ENCODE measurements at regions not wholly inside any gene's neighbourhood (a gene's known extent, or its start where the extent isn't known, plus 50 kb on each side); places are given as distances from the start of the nearest gene placed in this dataset.

- H3K4me3 ChIP-seq (ENCODE audit: low read depth, low read length) = no peak overlapping the region
- DNase-seq (ENCODE audit: low read depth) = no peak
- TF ChIP-seq CTCF (conservative IDR thresholded peaks at IDR 0.05; ENCODE audit: low read depth, low read length) = no peak
Measured at GRCh38 chr16:79430191-79430678, 170.3 kb downstream of the MAF start.

- DNase-seq (ENCODE audit: low read depth) = no peak
- no peak overlapping the region for H3K4me3 ChIP-seq (ENCODE audit: low read depth, low read length)
- no peak for TF ChIP-seq CTCF (conservative IDR thresholded peaks at IDR 0.05; ENCODE audit: low read depth, low read length)
Measured at GRCh38 chr16:79429381-79430190, 171.0 kb downstream of the MAF start.

- DNase-seq (ENCODE audit: low read depth) = no peak
- no peak for TF ChIP-seq CTCF (conservative IDR thresholded peaks at IDR 0.05; ENCODE audit: low read depth, low read length)
- H3K4me3 ChIP-seq (ENCODE audit: low read depth, low read length) = no peak overlapping the region
Measured at GRCh38 chr16:79426663-79427062, 173.9 kb downstream of the MAF start.

- TF ChIP-seq CTCF (conservative IDR thresholded peaks at IDR 0.05; ENCODE audit: low read depth, low read length) = no peak
- no peak overlapping the region for H3K4me3 ChIP-seq (ENCODE audit: low read depth, low read length)
- DNase-seq (ENCODE audit: low read depth) = no peak
Measured at GRCh38 chr16:79422064-79422463, 178.5 kb downstream of the MAF start.

GRCh38 chr16:79421126-79421525 is 179.4 kb downstream of the MAF start:
- no peak overlapping the region for H3K4me3 ChIP-seq (ENCODE audit: low read depth, low read length)
- DNase-seq (ENCODE audit: low read depth) = no peak
- no peak for TF ChIP-seq CTCF (conservative IDR thresholded peaks at IDR 0.05; ENCODE audit: low read depth, low read length)

- no peak overlapping the region for H3K4me3 ChIP-seq (ENCODE audit: low read depth, low read length)
- no peak for DNase-seq (ENCODE audit: low read depth)
- no peak for TF ChIP-seq CTCF (conservative IDR thresholded peaks at IDR 0.05; ENCODE audit: low read depth, low read length)
Measured at GRCh38 chr16:79420493-79420892, 180.0 kb downstream of the MAF start.

GRCh38 chr16:79419148-79419547 is 181.4 kb downstream of the MAF start:
- no peak overlapping the region for H3K4me3 ChIP-seq (ENCODE audit: low read depth, low read length)

More at GRCh38 chr16:79419148-79419547, 181.4 kb downstream of the MAF start:
- no peak for DNase-seq (ENCODE audit: low read depth)
- no peak for TF ChIP-seq CTCF (conservative IDR thresholded peaks at IDR 0.05; ENCODE audit: low read depth, low read length)

Data from epithelial cell of proximal tubule (primary cell).